Fibroblast of lung (primary cell): ENCODE measurements at regions not wholly inside any gene's neighbourhood (a gene's known extent, or its start where the extent isn't known, plus 50 kb on each side); places are given as distances from the start of the nearest gene placed in this dataset.

Experiments used
- CTCF ChIP-seq, 2 donors: IDR thresholded peaks in 1 of 2; conservative IDR thresholded peaks in 1 of 2; 1 replicate in 1 of 2; 2 replicates in 1 of 2; pipeline ENCODE4 v1.5.1; 2011 to 2012; ENCODE audit warnings: low read length in 2 of 2, control low read depth in 1 of 2, inconsistent platforms in 1 of 2, low read depth in 1 of 2, mild to moderate bottlenecking in 1 of 2
- EZH2 ChIP-seq: IDR thresholded peaks from 2 replicates; pipeline ENCODE4 v1.5.1; 2012; ENCODE audit warnings: low read length, control low read depth, mild to moderate bottlenecking; ENCODE audit errors: missing control alignments

GRCh38 chr4:149911354-149911753, 95.7 kb upstream of the IQCM start:
- TF ChIP-seq CTCF (conservative IDR thresholded peaks at IDR 0.05 in 1 of 2, IDR thresholded peaks at IDR 0.05 in 1 of 2; ENCODE audit: low read depth in 1 of 2, low read length in 2 of 2) (no peak), EZH2 (no peak)
